Aorta (tissue), 5 donors: ENCODE measurements at regions not wholly inside any gene's neighbourhood (a gene's known extent, or its start where the extent isn't known, plus 50 kb on each side); places are given as distances from the start of the nearest gene placed in this dataset.
"Not testable (repeated sequence)": the region's sequence is repeated elsewhere in the genome, so short reads cannot be mapped to it uniquely, and the experiment has no call there.

Experiments
- ATAC-seq: fragments of 200-7000 bp; cut with Tn5 transposase; one replicate; pipeline ENCODE4 v1.9.1; 2022; ENCODE audit warnings: moderate library complexity; ENCODE audit not compliant: low FRiP score
- DNase-seq, 2 donors: peaks; one replicate each; pipeline ENCODE4 v3.0.0-alpha.2; 2020
- H3K27ac ChIP-seq, 2 donors: one replicate each; pipeline ENCODE4 v1.5.1; 2013; ENCODE audit warnings: low read length in 2 of 2, mild to moderate bottlenecking in 2 of 2, moderate library complexity in 2 of 2, control low read depth in 1 of 2, inconsistent platforms in 1 of 2, low read depth in 1 of 2
- H3K27me3 ChIP-seq, 2 donors: one replicate each; pipeline ENCODE4 v1.6.1; 2013; ENCODE audit warnings: control low read depth in 1 of 2, low read length in 1 of 2, mild to moderate bottlenecking in 1 of 2, moderate library complexity in 1 of 2; ENCODE audit not compliant: insufficient read depth in 2 of 2, control insufficient read depth in 1 of 2
- H3K36me3 ChIP-seq, 2 donors: one replicate each; pipeline ENCODE4 v1.6.1; 2013; ENCODE audit warnings: control low read depth in 1 of 2, low read length in 1 of 2, mild to moderate bottlenecking in 1 of 2; ENCODE audit not compliant: insufficient read depth in 2 of 2, control insufficient read depth in 1 of 2
- H3K4me1 ChIP-seq, 2 donors: one replicate each; pipeline ENCODE4 v1.6.1; 2013; ENCODE audit warnings: low read length in 2 of 2, control low read depth in 1 of 2, mild to moderate bottlenecking in 1 of 2, moderate library complexity in 1 of 2; ENCODE audit not compliant: insufficient read depth in 2 of 2, control insufficient read depth in 1 of 2
- H3K4me3 ChIP-seq, 2 donors: one replicate each; pipeline ENCODE4 v1.5.1; 2013; ENCODE audit warnings: low read length in 2 of 2, control low read depth in 1 of 2, mild to moderate bottlenecking in 1 of 2
- H3K9me3 ChIP-seq: one replicate; pipeline ENCODE4 v1.6.1; 2013; ENCODE audit warnings: mild to moderate bottlenecking, low read length; ENCODE audit not compliant: control insufficient read depth
- WGBS, 2 donors: extraction: QIAGEN DNeasy Blood & Tissue Kit; methylation state at CpG; one replicate each; pipeline ENCODE4 v1.1.7; 2013; 5-methylcytosine and 5-hydroxymethylcytosine counted together
- intact Hi-C, 2 donors: fragments of 100-400 bp; cut with DNase I; formaldehyde crosslinking; loops; one replicate each; pipeline versions ENCODE4 v1.14.2 to v1.15.0; 2022
- donor health status: healthy with polysubstance abuse.
- donor health status: Bipolar disorder and iron deficiency.
- donor health status: DM: no; HTN: no; CAD: no.
- donor health status: DM: no; HTN: no; CAD: no.
- donor health status: DM: yes; HTN: yes; CAD: no.

- H3K4me3 ChIP-seq: no peak overlapping the region
- 91 to 95% methylated on average over 3 of the region's 3 CpGs for WGBS, 2 donors
- H3K4me1 ChIP-seq: no peaks in the 10 kb centered on the region
- intact Hi-C loops: no loop called here
- no peaks in the 10 kb centered on the region for H3K27me3 ChIP-seq
- H3K36me3 ChIP-seq: peaks cover 0 to 3% of the 10 kb centered on the region in 2 donors
- H3K9me3 ChIP-seq: peaks cover 3% of the 10 kb centered on the region
- no peak for DNase-seq
- ATAC-seq: no peak
- no peak overlapping the region for H3K27ac ChIP-seq
Observed at GRCh38 chr15:92747047-92747446, 91.5 kb upstream of the FAM174B start.

DNA sequence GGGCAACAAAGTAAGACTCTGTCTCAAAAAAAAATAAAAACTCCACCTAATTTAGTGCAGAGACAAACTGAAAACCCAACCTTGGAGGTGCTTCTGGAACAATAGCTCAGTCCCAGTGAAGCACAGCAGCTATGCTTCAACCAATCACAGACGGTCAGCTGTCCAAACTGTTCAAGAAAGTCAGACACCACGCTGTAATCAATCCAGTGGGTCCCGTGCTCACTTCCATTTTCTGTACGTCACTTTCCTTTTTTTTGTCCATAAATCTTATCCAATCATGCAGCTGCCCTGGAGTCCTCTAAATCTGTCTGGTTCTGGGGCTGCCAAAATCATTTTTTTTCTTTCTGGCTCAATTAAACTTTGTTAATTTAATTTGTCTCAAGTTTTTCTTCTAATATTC lies 93.6 kb upstream of the FAM174B start:
- WGBS, 2 donors: 32 to 57% methylated on average over 4 of the region's 4 CpGs
- no peak for ATAC-seq
- H3K9me3 ChIP-seq: peaks cover 1% of the 10 kb centered on the region

GRCh38 chr15:92749946-92750345 lies 94.4 kb upstream of the FAM174B start:
- H3K4me1 ChIP-seq: no peaks in the 10 kb centered on the region
- intact Hi-C loops: no loop called here
- no peak for DNase-seq
- H3K36me3 ChIP-seq: no peaks in the 10 kb centered on the region
- 18 to 42% methylated on average over 4 of the region's 4 CpGs for WGBS, 2 donors
- ATAC-seq: no peak
- H3K27ac ChIP-seq: no peak overlapping the region
- H3K4me3 ChIP-seq: no peak overlapping the region
- no peaks in the 10 kb centered on the region for H3K9me3 ChIP-seq
- H3K27me3 ChIP-seq: no peaks in the 10 kb centered on the region

More for the DNA sequence above, 93.6 kb upstream of the FAM174B start:
- Histone ChIP-seq H3K4me1 (no peaks in the 10 kb centered on the region), H3K36me3 (peaks cover 0 to 3% of the 10 kb centered on the region in 2 donors), H3K27ac (no peak overlapping the region), H3K4me3 (no peak overlapping the region), H3K27me3 (no peaks in the 10 kb centered on the region)
- intact Hi-C loops: no loop called here
- no peak for DNase-seq

DNA sequence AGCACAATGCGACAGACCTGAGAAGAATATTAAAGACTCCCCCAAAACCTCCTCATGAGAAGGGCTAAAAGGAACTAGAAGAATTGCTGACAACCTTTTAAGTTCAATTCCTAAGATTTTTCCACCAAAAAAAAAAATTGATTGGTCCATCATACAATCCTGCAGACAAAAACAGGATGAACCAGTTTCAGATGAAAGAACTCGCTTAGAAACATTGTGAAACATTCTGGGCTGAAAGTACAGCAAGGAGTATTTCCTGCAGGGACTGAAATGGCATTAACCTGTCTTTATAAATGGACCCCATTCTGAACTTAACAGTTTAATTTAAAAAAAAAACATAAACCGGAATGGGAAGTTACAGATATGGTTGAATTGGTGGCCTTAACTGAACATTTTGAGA lies 96.0 kb upstream of the FAM174B start:
- Histone ChIP-seq H3K4me1 (no peaks in the 10 kb centered on the region), H3K9me3 (no peaks in the 10 kb centered on the region), H3K27me3 (no peaks in the 10 kb centered on the region), H3K27ac (no peak overlapping the region), H3K36me3 (no peaks in the 10 kb centered on the region), H3K4me3 (no peak overlapping the region)
- ATAC-seq: no peak
- no peak for DNase-seq
- 94 to 95% methylated on average over 3 of the region's 3 CpGs for WGBS, 2 donors
- intact Hi-C loops: no loop called here

DNA sequence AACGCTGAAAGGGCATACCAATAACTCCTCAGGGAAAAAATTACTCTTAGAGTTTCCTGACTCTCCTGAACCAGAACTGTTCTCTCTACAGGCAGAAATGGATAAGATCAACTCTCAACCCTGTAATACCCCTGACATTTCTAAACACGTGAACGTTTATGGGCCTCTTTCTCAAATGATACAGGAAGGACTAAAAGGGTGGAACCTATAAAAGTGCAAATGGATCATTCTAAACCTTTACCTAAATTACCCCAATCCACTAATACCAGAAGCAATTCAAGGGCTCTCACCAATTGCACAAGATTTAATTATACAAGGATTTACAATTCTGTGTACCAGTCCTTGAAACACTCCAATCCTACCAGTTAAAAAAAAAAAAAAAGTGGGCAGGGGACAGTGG lies 98.0 kb upstream of the FAM174B start:
- 85 to 88% methylated on average over 3 of the region's 3 CpGs for whole genome bisulfite sequencing, 2 donors
- ATAC-seq (no peak), DNase-seq (no peak)
- no peak overlapping the region for H3K4me3 ChIP-seq
- H3K9me3 ChIP-seq: no peaks in the 10 kb centered on the region
- no peaks in the 10 kb centered on the region for H3K4me1 ChIP-seq
- no peaks in the 10 kb centered on the region for H3K27me3 ChIP-seq
- H3K36me3 ChIP-seq: no peaks in the 10 kb centered on the region
- intact Hi-C loops: no loop called here
- H3K27ac ChIP-seq: no peak overlapping the region

GRCh38 chr15:92763459-92763858 lies 107.9 kb upstream of the FAM174B start:
- Histone ChIP-seq H3K27me3 (no peaks in the 10 kb centered on the region), H3K4me1 (no peaks in the 10 kb centered on the region), H3K9me3 (no peaks in the 10 kb centered on the region), H3K36me3 (no peaks in the 10 kb centered on the region), H3K27ac (no peak overlapping the region), H3K4me3 (no peak overlapping the region)
- ATAC-seq (no peak), DNase-seq (no peak)
- WGBS, 2 donors: 91 to 92% methylated on average over 5 of the region's 5 CpGs
- intact Hi-C loops: no loop called here

GRCh38 chr15:92768131-92768530 lies 112.6 kb upstream of the FAM174B start:
- H3K27ac ChIP-seq, H3K36me3 ChIP-seq, H3K9me3 ChIP-seq, H3K27me3 ChIP-seq, intact Hi-C loops, ATAC-seq, H3K4me3 ChIP-seq, DNase-seq, H3K4me1 ChIP-seq: not testable (repeated sequence)
- WGBS, 2 donors: 98% methylated on average over 28 to 32 of the region's 35 CpGs

DNA sequence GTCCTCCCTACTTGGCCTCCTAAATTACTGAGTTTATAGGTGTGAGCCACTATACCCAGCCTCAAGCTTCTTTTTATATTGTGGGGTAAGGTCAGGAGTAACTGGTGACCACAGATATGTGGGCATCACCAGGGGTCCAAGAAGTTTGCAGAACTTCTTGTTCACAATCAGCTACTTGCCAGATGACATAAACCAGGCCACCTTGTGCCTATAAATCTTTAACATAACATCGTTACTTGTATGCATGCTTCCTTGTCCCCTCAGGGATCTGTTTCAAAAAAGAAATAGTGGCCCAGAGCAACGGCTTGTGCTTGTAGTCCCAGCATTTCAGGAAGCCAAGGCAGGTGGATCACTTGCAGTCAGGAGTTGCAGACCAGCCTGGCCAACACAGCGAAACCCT lies 115.1 kb upstream of the FAM174B start:
- ATAC-seq (no peak), DNase-seq (no peak)
- H3K4me1 ChIP-seq: no peaks in the 10 kb centered on the region
- no peak overlapping the region for H3K27ac ChIP-seq
- intact Hi-C loops: no loop called here
- 75 to 82% methylated on average over 3 of the region's 3 CpGs for WGBS, 2 donors
- H3K9me3 ChIP-seq: no peaks in the 10 kb centered on the region
- H3K4me3 ChIP-seq: no peak overlapping the region
- H3K27me3 ChIP-seq: no peaks in the 10 kb centered on the region
- H3K36me3 ChIP-seq: peaks cover 0 to 2% of the 10 kb centered on the region in 2 donors

GRCh38 chr15:92772061-92772460 lies 116.5 kb upstream of the FAM174B start:
- no peak for DNase-seq
- no peaks in the 10 kb centered on the region for H3K27me3 ChIP-seq
- intact Hi-C loops: no loop called here
- H3K9me3 ChIP-seq: no peaks in the 10 kb centered on the region
- ATAC-seq: no peak
- WGBS, 2 donors: 96 to 97% methylated on average over 9 of the region's 9 CpGs
- H3K27ac ChIP-seq: no peak overlapping the region
- no peaks in the 10 kb centered on the region for H3K4me1 ChIP-seq
- peaks cover 0 to 2% of the 10 kb centered on the region in 2 donors for H3K36me3 ChIP-seq
- H3K4me3 ChIP-seq: no peak overlapping the region
